Liver (tissue), 8 donors: ENCODE measurements at regions not wholly inside any gene's neighbourhood (a gene's known extent, or its start where the extent isn't known, plus 50 kb on each side); places are given as distances from the start of the nearest gene placed in this dataset.

Source experiments
- DNase-seq: peaks from one replicate; pipeline ENCODE4 v3.0.0-alpha.2; 2017; ENCODE audit warnings: low spot score
- H3K27ac ChIP-seq, 2 donors: one replicate each; pipeline ENCODE4 v1.7.0; 2013; ENCODE audit warnings: inconsistent platforms in 2 of 2, low read length in 2 of 2, control low read depth in 1 of 2, low read depth in 1 of 2, mild to moderate bottlenecking in 1 of 2
- H3K27me3 ChIP-seq, 4 donors: one replicate each; pipeline versions ENCODE4 v1.6.1 to v1.7.0; 2013; ENCODE audit warnings: low read length in 3 of 4, inconsistent platforms in 1 of 4, mild to moderate bottlenecking in 1 of 4, moderate library complexity in 1 of 4; ENCODE audit not compliant: control insufficient read depth in 4 of 4, insufficient read depth in 4 of 4
- H3K36me3 ChIP-seq, 4 donors: one replicate each; pipeline versions ENCODE4 v1.6.1 to v1.7.0; 2013; ENCODE audit warnings: low read length in 3 of 4, mild to moderate bottlenecking in 3 of 4, low read depth in 1 of 4, moderate library complexity in 1 of 4; ENCODE audit not compliant: control insufficient read depth in 4 of 4, insufficient read depth in 3 of 4
- H3K4me1 ChIP-seq, 4 donors: one replicate each; pipeline versions ENCODE4 v1.6.1 to v1.7.0; 2013; ENCODE audit warnings: low read length in 3 of 4, mild to moderate bottlenecking in 3 of 4, moderate library complexity in 1 of 4; ENCODE audit not compliant: control insufficient read depth in 4 of 4, insufficient read depth in 4 of 4
- H3K4me3 ChIP-seq, 3 donors: one replicate each; pipeline versions ENCODE4 v1.6.1 to v1.7.0; 2013; ENCODE audit warnings: low read length in 3 of 3, control low read depth in 1 of 3, low read depth in 1 of 3, mild to moderate bottlenecking in 1 of 3
- H3K9ac ChIP-seq, 2 donors: one replicate each; pipeline ENCODE4 v1.7.0; 2013; ENCODE audit warnings: low read length in 2 of 2, mild to moderate bottlenecking in 2 of 2, moderate library complexity in 2 of 2, control low read depth in 1 of 2, low read depth in 1 of 2
- H3K9me3 ChIP-seq, 4 donors: one replicate each; pipeline versions ENCODE4 v1.6.1 to v1.7.0; 2013; ENCODE audit warnings: low read length in 3 of 4; ENCODE audit not compliant: control insufficient read depth in 4 of 4
- ATF3 ChIP-seq: IDR thresholded peaks from 2 replicates; pipeline ENCODE4 v1.6.1; 2016; ENCODE audit warnings: antibody characterized with exemption
- CTCF ChIP-seq: fragments of 150-350 bp; IDR thresholded peaks from 2 replicates; pipeline ENCODE4 v1.5.1; 2017; ENCODE audit warnings: improper control_type of control experiment, low read depth, low read length; ENCODE audit not compliant: missing input control
- EGR1 ChIP-seq, 2 donors: IDR thresholded peaks; 2 replicates each; pipeline ENCODE4 v1.6.1; 2016 to 2018; ENCODE audit warnings: antibody characterized with exemption in 2 of 2, low read depth in 2 of 2
- FOXA1 ChIP-seq: IDR thresholded peaks from 2 replicates; pipeline ENCODE4 v1.6.1; 2016; ENCODE audit warnings: antibody characterized with exemption
- FOXA2 ChIP-seq: IDR thresholded peaks from 2 replicates; pipeline ENCODE4 v1.6.1; 2016; ENCODE audit warnings: antibody characterized with exemption
- GABPA ChIP-seq, 2 donors: IDR thresholded peaks in 1 of 2; conservative IDR thresholded peaks in 1 of 2; 2 replicates each; pipeline ENCODE4 v1.6.1; 2016; ENCODE audit warnings: antibody characterized with exemption in 2 of 2, mild to moderate bottlenecking in 1 of 2, moderate library complexity in 1 of 2
- HNF4A ChIP-seq, 2 donors: conservative IDR thresholded peaks; 2 replicates each; pipeline ENCODE4 v1.6.1; 2016; ENCODE audit warnings: antibody characterized with exemption in 2 of 2, mild to moderate bottlenecking in 2 of 2
- HNF4G ChIP-seq: IDR thresholded peaks from 2 replicates; pipeline ENCODE4 v1.6.1; 2016; ENCODE audit warnings: antibody characterized with exemption
- JUND ChIP-seq, 2 donors: IDR thresholded peaks; 2 replicates each; pipeline ENCODE4 v1.6.1; 2016; ENCODE audit warnings: antibody characterized with exemption in 2 of 2
- MAX ChIP-seq: IDR thresholded peaks from 2 replicates; pipeline ENCODE4 v1.6.1; 2016; ENCODE audit warnings: antibody characterized with exemption
- NR2F2 ChIP-seq: IDR thresholded peaks from 2 replicates; pipeline ENCODE4 v1.6.1; 2016; ENCODE audit warnings: antibody characterized with exemption
- RAD21 ChIP-seq, 2 donors: IDR thresholded peaks; 2 replicates each; pipeline ENCODE4 v1.6.1; 2016; ENCODE audit warnings: antibody characterized with exemption in 2 of 2, mild to moderate bottlenecking in 2 of 2
- REST ChIP-seq: IDR thresholded peaks from 2 replicates; pipeline ENCODE4 v1.6.1; 2016; ENCODE audit warnings: antibody characterized with exemption, mild to moderate bottlenecking
- RXRA ChIP-seq, 2 donors: IDR thresholded peaks; 2 replicates each; pipeline ENCODE4 v1.6.1; 2017 to 2018; ENCODE audit warnings: antibody characterized with exemption in 2 of 2, mild to moderate bottlenecking in 1 of 2
- SP1 ChIP-seq: IDR thresholded peaks from 2 replicates; pipeline ENCODE4 v1.6.1; 2018; ENCODE audit warnings: antibody characterized with exemption, mild to moderate bottlenecking
- TAF1 ChIP-seq: conservative IDR thresholded peaks from 2 replicates; pipeline ENCODE4 v1.6.1; 2016; ENCODE audit warnings: antibody characterized with exemption, mild to moderate bottlenecking
- YY1 ChIP-seq: IDR thresholded peaks from 2 replicates; pipeline ENCODE4 v1.6.1; 2016; ENCODE audit warnings: antibody characterized with exemption, mild to moderate bottlenecking
- ZBTB33 ChIP-seq: IDR thresholded peaks from 2 replicates; pipeline ENCODE4 v1.6.1; 2016; ENCODE audit warnings: antibody characterized with exemption
- WGBS: extraction: QIAGEN DNeasy Blood & Tissue Kit; methylation state at CpG from one replicate; pipeline ENCODE4 v1.1.7; 2013; 5-methylcytosine and 5-hydroxymethylcytosine counted together
- donor health status: healthy.
- donor health status: healthy.
- donor health status: healthy.
- donor health status: healthy.
- donor health status: healthy.

- Histone ChIP-seq H3K27me3 (no peaks in the 10 kb centered on the region), H3K4me3 (no peak overlapping the region), H3K4me1 (no peaks in the 10 kb centered on the region), H3K27ac (no peak overlapping the region), H3K9me3 (no peaks in the 10 kb centered on the region), H3K9ac (no peak overlapping the region), H3K36me3 (no peaks in the 10 kb centered on the region)
- no peak for DNase-seq
- 74% methylated on average over 6 of the region's 6 CpGs for WGBS
- TF ChIP-seq CTCF, result no peak
- no peak for TF ChIP-seq ATF3
- no peak for TF ChIP-seq GABPA (IDR thresholded peaks at IDR 0.05 in 1 of 2, conservative IDR thresholded peaks at IDR 0.05 in 1 of 2)
- no peak for TF ChIP-seq SP1
Measured at GRCh38 chr2:136410673-136411072, 292.7 kb upstream of the CXCR4 start.

GRCh38 chr2:136408795-136409194, 290.8 kb upstream of the CXCR4 start:
- Histone ChIP-seq H3K36me3 (no peaks in the 10 kb centered on the region), H3K4me1 (no peaks in the 10 kb centered on the region), H3K9ac (no peak overlapping the region), H3K4me3 (no peak overlapping the region), H3K9me3 (no peaks in the 10 kb centered on the region), H3K27me3 (peaks cover 0 to 7% (median 0%) of the 10 kb centered on the region in 4 donors), H3K27ac (no peak overlapping the region)
- TF ChIP-seq RAD21 (IDR thresholded peaks at IDR 0.05) (no peak), ZBTB33 (no peak), REST (no peak), RXRA (IDR thresholded peaks at IDR 0.05) (no peak), ATF3 (no peak), NR2F2 (no peak), CTCF (no peak), FOXA1 (no peak), HNF4A (conservative IDR thresholded peaks at IDR 0.05) (no peak), EGR1 (IDR thresholded peaks at IDR 0.05; ENCODE audit: low read depth in 2 of 2) (no peak), MAX (no peak), SP1 (no peak), HNF4G (no peak), JUND (IDR thresholded peaks at IDR 0.05) (no peak), GABPA (IDR thresholded peaks at IDR 0.05 in 1 of 2, conservative IDR thresholded peaks at IDR 0.05 in 1 of 2) (no peak), TAF1 (no peak), YY1 (no peak), FOXA2 (no peak)
- 74% methylated on average over 3 of the region's 3 CpGs for WGBS
- no peak for DNase-seq
